WTC11 (cell line): ENCODE measurements at regions not wholly inside any gene's neighbourhood (a gene's known extent, or its start where the extent isn't known, plus 50 kb on each side); places are given as distances from the start of the nearest gene placed in this dataset.

ENCODE experiments used
- ATAC-seq: fragments of 200-7000 bp; cut with Tn5 transposase; 2 replicates; pipeline ENCODE4 v1.10.0; 2021; ENCODE audit warnings: mild to moderate bottlenecking, moderate library complexity
- CTCF ChIA-PET: fragments of 300-600 bp; sonication (Branson Sonifier 250); formaldehyde crosslinking; loops from one replicate; lab custom pipeline; 2021; ENCODE audit warnings: antibody characterized with exemption; lab: Charles Lee
- POLR2A ChIA-PET: fragments of 350-600 bp; sonication (Branson Sonifier 250); formaldehyde crosslinking; loops from one replicate; lab custom pipeline; 2021; ENCODE audit warnings: antibody characterized with exemption; lab: Charles Lee
- DNase-seq: peaks from one replicate; pipeline ENCODE4 v3.0.0; 2021; ENCODE audit warnings: low spot score
- H3K27ac Mint-ChIP-seq: 2 replicates; pipeline ENCODE4 v1.8.0; 2021; ENCODE audit warnings: mixed read lengths
- H3K27me3 Mint-ChIP-seq: 2 replicates; pipeline ENCODE4 v1.8.0; 2021; ENCODE audit warnings: low read depth, mild to moderate bottlenecking, moderate library complexity, mixed read lengths
- H3K36me3 Mint-ChIP-seq: 2 replicates; pipeline ENCODE4 v1.8.0; 2021; ENCODE audit warnings: mixed read lengths
- H3K4me1 Mint-ChIP-seq: 2 replicates; pipeline ENCODE4 v1.8.0; 2022; ENCODE audit warnings: mixed read lengths
- H3K4me3 Mint-ChIP-seq: 2 replicates; pipeline ENCODE4 v1.8.0; 2021; ENCODE audit warnings: mild to moderate bottlenecking, moderate library complexity, mixed read lengths
- H3K9me3 Mint-ChIP-seq: 2 replicates; pipeline ENCODE4 v1.8.0; 2021; ENCODE audit warnings: mixed read lengths
- ATF1 ChIP-seq: sonication (generic); formaldehyde crosslinking; IDR thresholded peaks from 2 replicates; pipeline ENCODE4 v1.8.1; 2023; ENCODE audit warnings: mild to moderate bottlenecking, moderate library complexity, missing genetic modification reagents
- ESRRA ChIP-seq: sonication (generic); formaldehyde crosslinking; IDR thresholded peaks from 2 replicates; pipeline ENCODE4 v1.8.1; 2022; ENCODE audit warnings: mild to moderate bottlenecking, missing genetic modification reagents, borderline replicate concordance
- HMGA2 ChIP-seq: fragments of 250-450 bp; sonication (Bioruptor Pico); IDR thresholded peaks from 2 replicates; pipeline ENCODE4 v1.4.0; 2021; ENCODE audit warnings: mild to moderate bottlenecking, moderate library complexity
- IRF2 ChIP-seq: sonication (generic); formaldehyde crosslinking; IDR thresholded peaks from 2 replicates; pipeline ENCODE4 v1.8.0; 2022; ENCODE audit warnings: low read depth, missing genetic modification reagents, borderline replicate concordance
- MYBL2 ChIP-seq: sonication (generic); formaldehyde crosslinking; IDR thresholded peaks from 2 replicates; pipeline ENCODE4 v1.8.1; 2023; ENCODE audit warnings: mild to moderate bottlenecking, moderate library complexity, missing genetic modification reagents
- NFYB ChIP-seq: sonication (generic); formaldehyde crosslinking; conservative IDR thresholded peaks from 2 replicates; pipeline ENCODE4 v1.8.0; 2022; ENCODE audit warnings: low read depth, missing genetic modification reagents
- PRRX2 ChIP-seq: fragments of 250-450 bp; sonication (Bioruptor Pico); IDR thresholded peaks from 2 replicates; pipeline ENCODE4 v1.8.0; 2021; ENCODE audit warnings: mild to moderate bottlenecking
- RORB ChIP-seq: fragments of 250-450 bp; sonication (Bioruptor Pico); IDR thresholded peaks from 2 replicates; pipeline ENCODE4 v1.9.0; 2021; ENCODE audit warnings: mild to moderate bottlenecking
- SMAD3 ChIP-seq: sonication (generic); formaldehyde crosslinking; IDR thresholded peaks from 2 replicates; pipeline ENCODE4 v1.8.0; 2022; ENCODE audit warnings: missing genetic modification reagents, mild to moderate bottlenecking, borderline replicate concordance
- ZMAT4 ChIP-seq: fragments of 250-450 bp; sonication (Bioruptor Pico); IDR thresholded peaks from 2 replicates; pipeline ENCODE4 v1.9.0; 2021; ENCODE audit warnings: mild to moderate bottlenecking
- TF ChIP-seq, protein P1 (sequence below): sonication (generic); formaldehyde crosslinking; IDR thresholded peaks from 2 replicates; pipeline ENCODE4 v1.8.1; 2023; ENCODE audit warnings: mild to moderate bottlenecking, moderate library complexity, missing genetic modification reagents
- TF ChIP-seq, protein P2 (sequence below): sonication (generic); formaldehyde crosslinking; IDR thresholded peaks from 2 replicates; pipeline ENCODE4 v1.8.1; 2022; ENCODE audit warnings: missing genetic modification reagents, borderline replicate concordance
- TF ChIP-seq, protein P3 (sequence below): sonication (generic); formaldehyde crosslinking; IDR thresholded peaks from 2 replicates; pipeline ENCODE4 v1.8.0; 2022; ENCODE audit warnings: mild to moderate bottlenecking, missing genetic modification reagents
- TF ChIP-seq, protein P4 (sequence below): sonication (generic); formaldehyde crosslinking; conservative IDR thresholded peaks from 2 replicates; pipeline ENCODE4 v1.8.1; 2022; ENCODE audit warnings: mild to moderate bottlenecking, missing genetic modification reagents
- TF ChIP-seq, protein P5 (sequence below): sonication (generic); formaldehyde crosslinking; IDR thresholded peaks from 2 replicates; pipeline ENCODE4 v1.8.1; 2023; ENCODE audit warnings: mild to moderate bottlenecking, missing genetic modification reagents, moderate library complexity

GRCh38 chr2:41994233-41994637 is 53.6 kb upstream of the PKDCC start (continued):
- TF ChIP-seq, protein P1, sequence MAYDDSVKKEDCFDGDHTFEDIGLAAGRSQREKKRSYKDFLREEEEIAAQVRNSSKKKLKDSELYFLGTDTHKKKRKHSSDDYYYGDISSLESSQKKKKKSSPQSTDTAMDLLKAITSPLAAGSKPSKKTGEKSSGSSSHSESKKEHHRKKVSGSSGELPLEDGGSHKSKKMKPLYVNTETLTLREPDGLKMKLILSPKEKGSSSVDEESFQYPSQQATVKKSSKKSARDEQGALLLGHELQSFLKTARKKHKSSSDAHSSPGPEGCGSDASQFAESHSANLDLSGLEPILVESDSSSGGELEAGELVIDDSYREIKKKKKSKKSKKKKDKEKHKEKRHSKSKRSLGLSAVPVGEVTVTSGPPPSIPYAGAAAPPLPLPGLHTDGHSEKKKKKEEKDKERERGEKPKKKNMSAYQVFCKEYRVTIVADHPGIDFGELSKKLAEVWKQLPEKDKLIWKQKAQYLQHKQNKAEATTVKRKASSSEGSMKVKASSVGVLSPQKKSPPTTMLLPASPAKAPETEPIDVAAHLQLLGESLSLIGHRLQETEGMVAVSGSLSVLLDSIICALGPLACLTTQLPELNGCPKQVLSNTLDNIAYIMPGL (CRISPR knock-in tag): no peak
- TF ChIP-seq, all 79 proteins: peak for 0

DNA sequence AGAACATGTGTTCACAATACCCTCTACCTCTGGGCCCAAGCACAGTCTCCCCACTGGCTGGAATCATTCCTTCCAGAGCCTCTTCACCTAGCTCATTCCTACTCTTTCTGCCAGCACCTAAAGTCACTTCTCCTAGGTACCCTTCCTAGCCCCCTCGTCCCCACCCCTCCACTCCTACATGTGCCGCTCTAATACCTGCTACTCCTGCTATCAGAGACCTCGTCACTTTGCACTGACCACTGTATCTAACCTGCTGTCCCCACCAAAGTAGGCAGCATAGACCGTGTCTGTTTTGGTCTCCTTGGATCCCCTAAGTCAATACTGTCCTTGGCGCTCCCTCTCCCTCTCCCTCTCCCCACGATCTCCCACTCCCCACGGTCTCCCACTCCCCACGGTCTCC is 53.2 kb upstream of the PKDCC start:
- no peak for DNase-seq
- peaks cover 7% of the 10 kb centered on the region for H3K9me3 Mint-ChIP-seq
- H3K27me3 Mint-ChIP-seq: peaks cover 8% of the 10 kb centered on the region
- H3K36me3 Mint-ChIP-seq: peaks cover 7% of the 10 kb centered on the region
- POLR2A ChIA-PET: no interaction called here
- TF ChIP-seq HMGA2 (CRISPR knock-in tag) (no peak), ATF1 (CRISPR knock-in tag) (no peak), ESRRA (CRISPR knock-in tag) (no peak), ZMAT4 (CRISPR knock-in tag) (no peak), IRF2 (CRISPR knock-in tag) (no peak), SMAD3 (CRISPR knock-in tag) (no peak), NFYB (CRISPR knock-in tag) (no peak)
- TF ChIP-seq, protein P2, sequence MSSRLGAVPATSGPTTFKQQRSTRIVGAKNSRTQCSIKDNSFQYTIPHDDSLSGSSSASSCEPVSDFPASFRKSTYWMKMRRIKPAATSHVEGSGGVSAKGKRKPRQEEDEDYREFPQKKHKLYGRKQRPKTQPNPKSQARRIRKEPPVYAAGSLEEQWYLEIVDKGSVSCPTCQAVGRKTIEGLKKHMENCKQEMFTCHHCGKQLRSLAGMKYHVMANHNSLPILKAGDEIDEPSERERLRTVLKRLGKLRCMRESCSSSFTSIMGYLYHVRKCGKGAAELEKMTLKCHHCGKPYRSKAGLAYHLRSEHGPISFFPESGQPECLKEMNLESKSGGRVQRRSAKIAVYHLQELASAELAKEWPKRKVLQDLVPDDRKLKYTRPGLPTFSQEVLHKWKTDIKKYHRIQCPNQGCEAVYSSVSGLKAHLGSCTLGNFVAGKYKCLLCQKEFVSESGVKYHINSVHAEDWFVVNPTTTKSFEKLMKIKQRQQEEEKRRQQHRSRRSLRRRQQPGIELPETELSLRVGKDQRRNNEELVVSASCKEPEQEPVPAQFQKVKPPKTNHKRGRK (CRISPR knock-in tag): no peak
- TF ChIP-seq, protein P3, sequence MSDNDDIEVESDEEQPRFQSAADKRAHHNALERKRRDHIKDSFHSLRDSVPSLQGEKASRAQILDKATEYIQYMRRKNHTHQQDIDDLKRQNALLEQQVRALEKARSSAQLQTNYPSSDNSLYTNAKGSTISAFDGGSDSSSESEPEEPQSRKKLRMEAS (CRISPR knock-in tag): no peak
- TF ChIP-seq, protein P1 (CRISPR knock-in tag): no peak
- TF ChIP-seq, protein P4, sequence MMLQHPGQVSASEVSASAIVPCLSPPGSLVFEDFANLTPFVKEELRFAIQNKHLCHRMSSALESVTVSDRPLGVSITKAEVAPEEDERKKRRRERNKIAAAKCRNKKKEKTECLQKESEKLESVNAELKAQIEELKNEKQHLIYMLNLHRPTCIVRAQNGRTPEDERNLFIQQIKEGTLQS: no peak
- TF ChIP-seq, protein P5, sequence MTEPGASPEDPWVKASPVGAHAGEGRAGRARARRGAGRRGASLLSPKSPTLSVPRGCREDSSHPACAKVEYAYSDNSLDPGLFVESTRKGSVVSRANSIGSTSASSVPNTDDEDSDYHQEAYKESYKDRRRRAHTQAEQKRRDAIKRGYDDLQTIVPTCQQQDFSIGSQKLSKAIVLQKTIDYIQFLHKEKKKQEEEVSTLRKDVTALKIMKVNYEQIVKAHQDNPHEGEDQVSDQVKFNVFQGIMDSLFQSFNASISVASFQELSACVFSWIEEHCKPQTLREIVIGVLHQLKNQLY: no peak
- CTCF ChIA-PET: interaction anchor here (1.5 kb wide), 1 partner anchor 46 kb away, joined by 4 read pairs; no protein-coding TSS in a partner anchor
- no peak overlapping the region for H3K27ac Mint-ChIP-seq
- peaks cover 46% of the 10 kb centered on the region for H3K4me1 Mint-ChIP-seq
- H3K4me3 Mint-ChIP-seq: no peak overlapping the region
- ATAC-seq: no peak

DNA sequence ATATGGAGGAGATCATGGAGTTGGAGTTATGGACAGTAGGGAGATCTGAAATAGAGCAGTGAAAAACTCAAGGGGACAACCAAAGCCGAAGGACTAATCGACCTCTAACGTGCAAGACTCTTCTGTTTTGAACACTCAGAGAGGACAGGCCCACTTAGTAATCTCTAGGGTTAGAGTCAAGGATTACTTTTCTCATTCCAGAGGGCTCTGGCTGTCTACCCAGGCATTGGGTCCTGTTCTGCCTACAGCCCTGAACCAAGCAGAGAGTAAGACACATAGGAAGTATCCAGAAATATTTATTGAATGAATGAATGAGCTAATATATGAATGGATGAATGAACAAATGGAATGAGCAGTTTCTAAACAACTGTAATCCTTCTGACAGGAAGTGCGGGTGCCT is 50.3 kb upstream of the PKDCC start:
- peaks cover 26% of the 10 kb centered on the region for H3K4me1 Mint-ChIP-seq
- no peak for DNase-seq
- H3K27ac Mint-ChIP-seq: no peak overlapping the region
- TF ChIP-seq PRRX2 (CRISPR knock-in tag) (no peak), RORB (CRISPR knock-in tag) (no peak), MYBL2 (CRISPR knock-in tag) (no peak)
- TF ChIP-seq, all 79 proteins: peak for 0
- Mint-ChIP-seq H3K27me3 (peaks cover 10% of the 10 kb centered on the region), H3K9me3 (peaks cover 11% of the 10 kb centered on the region), H3K4me3 (no peak overlapping the region), H3K36me3 (peaks cover 7% of the 10 kb centered on the region)
- ChIA-PET POLR2A (interaction anchor here (1.1 kb wide), 1 partner anchor 12 kb away, joined by 3 read pairs; no protein-coding TSS in a partner anchor), CTCF (interaction anchor here (2.0 kb wide), 1 partner anchor 43 kb away, joined by 7 read pairs; no protein-coding TSS in a partner anchor)
- no peak for ATAC-seq
